ENCODE measurements at regions not wholly inside any gene's neighbourhood (a gene's known extent, or its start where the extent isn't known, plus 50 kb on each side); places are given as distances from the start of the nearest gene placed in this dataset.

DNA sequence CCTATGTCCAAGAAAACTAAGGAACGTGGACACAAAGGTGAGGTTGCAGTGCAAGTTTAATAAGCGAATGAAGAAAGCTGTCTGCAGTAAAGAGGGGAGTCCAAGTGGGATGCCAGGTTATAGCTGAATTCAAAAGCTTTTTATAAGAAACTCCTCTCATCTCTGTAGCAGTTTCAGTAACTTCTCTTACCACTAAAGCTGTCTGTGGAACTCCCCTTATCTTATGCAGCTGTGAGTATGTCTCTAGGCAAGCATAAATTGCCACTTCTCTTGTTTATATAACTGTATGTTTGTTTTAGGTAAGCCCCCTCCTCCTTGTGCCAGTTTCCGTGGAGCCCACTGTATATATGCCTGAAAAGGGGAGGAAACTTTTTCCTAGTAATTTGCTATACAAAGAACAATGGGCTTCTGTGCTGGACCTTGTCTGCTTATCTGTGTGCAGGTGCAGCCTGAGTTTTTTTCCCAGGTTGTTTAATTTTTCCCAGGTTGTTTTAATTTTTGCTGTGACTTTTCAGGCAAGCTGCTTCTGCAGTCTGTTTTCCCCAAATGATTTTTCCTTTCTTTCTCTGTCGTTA is 875.1 kb upstream of the EPHA6 start:
- no peak overlapping the region for H3K4me3 ChIP-seq (ENCODE audit: low read length)
- H3K9ac ChIP-seq (ENCODE audit: low read length): no peak overlapping the region
- no peaks in the 10 kb centered on the region for H3K27me3 ChIP-seq (replicated peaks; ENCODE audit: control insufficient read depth, insufficient read depth, low read length)
- no peaks in the 10 kb centered on the region for H3K36me3 ChIP-seq (ENCODE audit: control insufficient read depth, insufficient read depth, low read length, severe bottlenecking)
- no peak for DNase-seq (ENCODE audit: low read depth)
- peaks cover 12% of the 10 kb centered on the region for H3K9me3 ChIP-seq (ENCODE audit: control insufficient read depth, low read length)
- H3K4me1 ChIP-seq (ENCODE audit: control insufficient read depth, insufficient read depth, low read length): no peaks in the 10 kb centered on the region

DNA sequence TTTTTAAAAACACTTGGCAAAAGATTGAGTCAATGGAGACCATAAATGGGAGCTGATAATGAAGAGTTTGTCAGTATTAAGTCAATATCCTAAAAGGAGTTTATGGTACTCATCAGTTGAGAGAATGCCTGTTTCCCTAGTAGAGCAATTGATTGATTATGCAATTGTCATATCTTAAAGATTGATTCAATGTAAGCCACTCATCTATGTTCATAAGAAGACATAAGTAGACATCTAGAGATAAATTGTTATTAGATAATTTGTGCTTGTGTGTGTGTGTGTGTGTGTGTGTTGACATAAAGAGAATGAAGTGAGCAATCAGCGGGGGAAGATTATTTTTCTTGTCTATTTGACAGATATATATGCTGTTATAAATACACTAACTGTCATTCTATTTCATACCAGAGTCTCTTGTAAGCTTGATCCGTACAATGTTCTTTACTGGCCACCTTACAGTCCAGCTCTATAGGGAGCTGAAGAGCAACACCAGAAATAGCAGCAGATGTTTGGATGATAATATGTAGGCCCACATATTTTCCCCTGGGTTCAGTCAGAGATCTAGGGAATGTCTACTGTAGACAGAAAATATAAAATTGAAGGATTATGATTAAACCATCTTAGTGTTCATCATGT is 848.6 kb upstream of the EPHA6 start:
- H3K9ac ChIP-seq (ENCODE audit: low read length): no peak overlapping the region
- no peak for DNase-seq (ENCODE audit: low read depth)
- peaks cover 14% of the 10 kb centered on the region for H3K4me1 ChIP-seq (ENCODE audit: control insufficient read depth, insufficient read depth, low read length)
- H3K36me3 ChIP-seq (ENCODE audit: control insufficient read depth, insufficient read depth, low read length, severe bottlenecking): no peaks in the 10 kb centered on the region
- no peaks in the 10 kb centered on the region for H3K9me3 ChIP-seq (ENCODE audit: control insufficient read depth, low read length)
- no peak overlapping the region for H3K4me3 ChIP-seq (ENCODE audit: low read length)
- no peaks in the 10 kb centered on the region for H3K27me3 ChIP-seq (replicated peaks; ENCODE audit: control insufficient read depth, insufficient read depth, low read length)

DNA sequence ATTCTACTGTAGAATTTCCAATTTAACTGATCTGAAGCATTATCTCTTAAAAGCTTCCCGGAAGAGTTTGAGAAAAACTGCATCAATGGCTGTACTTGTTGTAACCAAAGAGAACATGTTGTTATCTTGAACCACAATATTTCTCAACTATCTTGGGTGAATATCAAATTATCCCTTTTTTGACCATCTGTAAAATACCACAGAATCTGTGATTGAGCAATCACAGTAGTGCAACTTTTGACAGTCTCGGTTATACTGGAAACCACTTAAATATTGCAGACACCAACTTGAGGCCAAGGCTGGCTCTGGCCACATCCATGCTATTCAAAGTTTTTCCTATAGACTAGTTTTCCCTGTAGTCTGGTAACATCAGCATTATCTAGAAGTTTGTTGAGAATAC is 842.8 kb upstream of the EPHA6 start:
- no peaks in the 10 kb centered on the region for H3K27me3 ChIP-seq (replicated peaks; ENCODE audit: control insufficient read depth, insufficient read depth, low read length)
- peaks cover 9% of the 10 kb centered on the region for H3K9me3 ChIP-seq (ENCODE audit: control insufficient read depth, low read length)
- DNase-seq (ENCODE audit: low read depth): peak; percentile 13
- H3K4me3 ChIP-seq (ENCODE audit: low read length): peak overlapping the region; percentile 36
- H3K4me1 ChIP-seq (ENCODE audit: control insufficient read depth, insufficient read depth, low read length): peaks cover 18% of the 10 kb centered on the region
- no peaks in the 10 kb centered on the region for H3K36me3 ChIP-seq (ENCODE audit: control insufficient read depth, insufficient read depth, low read length, severe bottlenecking)
- peak overlapping the region; percentile 71 for H3K9ac ChIP-seq (ENCODE audit: low read length)

DNA sequence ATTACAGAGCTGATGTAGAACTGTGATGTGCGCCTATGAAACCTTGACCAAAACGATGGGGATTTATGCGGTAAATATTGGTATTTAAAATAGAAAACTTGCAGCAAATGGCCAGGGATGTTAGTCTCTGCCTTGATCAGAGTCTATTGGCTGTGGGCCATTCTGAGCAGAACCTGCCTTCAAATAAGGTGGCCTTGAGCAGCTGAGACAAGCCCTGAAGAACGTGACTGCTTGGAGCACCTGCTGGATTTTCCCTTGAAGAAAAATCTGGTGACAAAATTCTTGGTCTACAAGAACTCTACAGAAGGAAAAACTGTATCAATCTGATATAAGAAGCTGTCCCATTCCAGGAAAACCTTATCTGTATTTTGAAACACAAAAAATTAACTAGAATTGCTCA is 820.1 kb upstream of the EPHA6 start:
- Histone ChIP-seq H3K27me3 (replicated peaks; ENCODE audit: control insufficient read depth, insufficient read depth, low read length) (no peaks in the 10 kb centered on the region), H3K9ac (ENCODE audit: low read length) (no peak overlapping the region), H3K4me3 (ENCODE audit: low read length) (no peak overlapping the region), H3K9me3 (ENCODE audit: control insufficient read depth, low read length) (no peaks in the 10 kb centered on the region), H3K36me3 (ENCODE audit: control insufficient read depth, insufficient read depth, low read length, severe bottlenecking) (no peaks in the 10 kb centered on the region), H3K4me1 (ENCODE audit: control insufficient read depth, insufficient read depth, low read length) (no peaks in the 10 kb centered on the region)
- DNase-seq (ENCODE audit: low read depth): no peak

DNA sequence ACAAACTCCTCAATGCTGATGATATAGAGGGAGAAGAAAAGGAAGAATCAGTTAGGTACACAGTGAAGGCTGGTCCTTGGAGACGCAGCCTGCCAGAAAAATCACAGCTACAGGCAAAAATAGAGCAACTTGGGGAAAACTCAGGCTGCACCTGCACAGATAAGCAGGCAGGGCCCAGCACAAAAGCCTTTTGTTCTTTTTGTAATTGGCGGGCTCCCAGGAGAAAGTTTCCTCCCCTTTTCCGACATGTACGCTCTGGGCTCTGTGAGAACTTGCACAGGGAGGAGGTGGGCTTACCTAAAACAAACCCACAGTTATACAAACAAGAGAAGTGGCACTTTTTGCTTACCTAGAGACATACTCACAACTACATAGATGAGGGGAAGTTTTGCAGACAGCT is 813.4 kb upstream of the EPHA6 start:
- Histone ChIP-seq H3K4me3 (ENCODE audit: low read length) (no peak overlapping the region), H3K36me3 (ENCODE audit: control insufficient read depth, insufficient read depth, low read length, severe bottlenecking) (no peaks in the 10 kb centered on the region), H3K4me1 (ENCODE audit: control insufficient read depth, insufficient read depth, low read length) (no peaks in the 10 kb centered on the region), H3K9ac (ENCODE audit: low read length) (no peak overlapping the region), H3K27me3 (replicated peaks; ENCODE audit: control insufficient read depth, insufficient read depth, low read length) (no peaks in the 10 kb centered on the region), H3K9me3 (ENCODE audit: control insufficient read depth, low read length) (no peaks in the 10 kb centered on the region)
- DNase-seq (ENCODE audit: low read depth): no peak

DNA sequence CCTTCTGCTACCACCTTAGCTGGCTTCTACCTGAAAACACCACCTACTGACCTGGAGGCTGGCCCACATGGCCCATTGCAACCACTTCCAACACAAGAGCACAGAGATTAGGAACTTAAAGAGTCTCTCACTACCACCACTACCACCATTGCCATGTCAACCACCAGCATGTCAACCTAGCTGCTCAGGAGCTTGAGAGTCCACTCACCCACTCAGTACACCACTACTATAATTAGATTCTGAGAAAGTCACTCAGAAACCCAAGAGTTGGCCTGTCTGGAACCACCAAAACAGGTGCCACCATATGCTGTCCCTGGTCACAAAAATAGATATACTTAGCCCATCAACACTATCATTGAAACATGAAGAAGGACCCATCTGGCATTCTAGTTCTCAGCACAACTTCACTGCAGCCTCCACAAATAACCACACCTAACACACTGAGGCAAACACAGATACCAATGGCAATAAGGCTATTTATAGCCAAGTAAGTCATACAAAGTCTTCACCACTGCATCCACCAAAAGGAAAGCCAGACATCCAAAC is 806.7 kb upstream of the EPHA6 start:
- Histone ChIP-seq H3K9ac (ENCODE audit: low read length) (no peak overlapping the region), H3K36me3 (ENCODE audit: control insufficient read depth, insufficient read depth, low read length, severe bottlenecking) (no peaks in the 10 kb centered on the region), H3K9me3 (ENCODE audit: control insufficient read depth, low read length) (no peaks in the 10 kb centered on the region), H3K4me3 (ENCODE audit: low read length) (no peak overlapping the region), H3K4me1 (ENCODE audit: control insufficient read depth, insufficient read depth, low read length) (peaks cover 6% of the 10 kb centered on the region), H3K27me3 (replicated peaks; ENCODE audit: control insufficient read depth, insufficient read depth, low read length) (no peaks in the 10 kb centered on the region)
- no peak for DNase-seq (ENCODE audit: low read depth)

DNA sequence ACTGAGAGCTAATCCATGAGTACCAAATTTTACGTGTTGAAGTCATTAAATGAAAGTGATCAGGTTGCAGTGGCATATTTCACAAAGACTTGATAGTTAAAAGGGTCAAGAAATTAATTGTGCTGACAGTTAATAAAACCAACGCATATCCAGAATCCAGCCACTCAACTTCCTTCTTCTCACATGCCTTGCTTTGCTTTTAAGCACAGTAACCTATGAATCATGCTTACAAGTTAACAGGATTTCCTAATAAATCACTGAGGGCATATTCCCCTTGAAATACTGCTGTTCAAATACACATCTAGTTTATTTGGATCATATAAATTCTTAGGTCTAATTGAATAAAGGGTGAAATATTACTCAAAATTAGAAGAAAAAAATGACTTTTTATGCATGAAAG is 801.5 kb upstream of the EPHA6 start:
- Histone ChIP-seq H3K36me3 (ENCODE audit: control insufficient read depth, insufficient read depth, low read length, severe bottlenecking) (no peaks in the 10 kb centered on the region), H3K9ac (ENCODE audit: low read length) (no peak overlapping the region), H3K4me3 (ENCODE audit: low read length) (no peak overlapping the region), H3K9me3 (ENCODE audit: control insufficient read depth, low read length) (no peaks in the 10 kb centered on the region), H3K4me1 (ENCODE audit: control insufficient read depth, insufficient read depth, low read length) (no peaks in the 10 kb centered on the region), H3K27me3 (replicated peaks; ENCODE audit: control insufficient read depth, insufficient read depth, low read length) (no peaks in the 10 kb centered on the region)
- DNase-seq (ENCODE audit: low read depth): no peak

DNA sequence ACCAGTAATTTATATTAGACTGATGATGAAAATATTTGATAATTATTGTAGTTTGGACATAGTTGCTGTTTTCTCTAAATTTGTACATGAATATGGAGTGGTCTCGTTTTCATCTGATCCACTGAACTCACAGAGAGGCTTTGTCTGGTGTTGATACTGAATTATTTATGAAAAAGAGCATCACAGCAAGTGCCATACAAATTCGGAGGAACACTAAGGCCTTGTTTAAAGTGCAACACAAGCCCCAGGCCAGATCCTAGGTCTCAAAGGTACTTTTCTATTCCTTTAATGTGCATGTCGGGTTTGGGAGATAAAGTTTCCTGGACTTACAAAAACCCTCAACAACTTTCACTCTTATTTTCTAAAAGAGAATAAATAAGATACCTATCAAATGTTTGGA is 796.8 kb upstream of the EPHA6 start:
- H3K9me3 ChIP-seq (ENCODE audit: control insufficient read depth, low read length): no peaks in the 10 kb centered on the region
- no peak for DNase-seq (ENCODE audit: low read depth)
- no peaks in the 10 kb centered on the region for H3K4me1 ChIP-seq (ENCODE audit: control insufficient read depth, insufficient read depth, low read length)
- H3K4me3 ChIP-seq (ENCODE audit: low read length): no peak overlapping the region
- no peak overlapping the region for H3K9ac ChIP-seq (ENCODE audit: low read length)
- H3K36me3 ChIP-seq (ENCODE audit: control insufficient read depth, insufficient read depth, low read length, severe bottlenecking): no peaks in the 10 kb centered on the region
- H3K27me3 ChIP-seq (replicated peaks; ENCODE audit: control insufficient read depth, insufficient read depth, low read length): no peaks in the 10 kb centered on the region

DNA sequence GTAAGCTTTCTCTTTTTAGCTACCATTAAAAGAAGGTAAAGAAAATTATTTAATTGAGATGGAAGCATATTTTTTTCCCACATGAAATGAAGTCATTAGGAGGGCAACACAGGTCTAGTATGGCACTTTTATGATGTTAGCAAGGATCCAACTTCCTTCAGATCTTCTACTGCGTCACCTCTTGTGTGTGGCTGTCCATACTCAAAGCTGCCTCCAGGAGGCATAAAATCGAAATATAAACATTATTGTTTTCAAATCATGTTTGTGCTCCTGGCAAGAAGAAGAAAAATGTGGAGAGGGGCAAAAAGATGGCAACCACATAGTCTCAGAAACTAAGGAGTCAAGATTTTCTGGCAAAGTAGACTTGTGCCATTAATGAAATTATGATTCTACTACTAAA is 791.7 kb upstream of the EPHA6 start:
- Histone ChIP-seq H3K4me1 (ENCODE audit: control insufficient read depth, insufficient read depth, low read length) (peaks cover under 1% of the 10 kb centered on the region), H3K4me3 (ENCODE audit: low read length) (no peak overlapping the region), H3K9me3 (ENCODE audit: control insufficient read depth, low read length) (no peaks in the 10 kb centered on the region), H3K36me3 (ENCODE audit: control insufficient read depth, insufficient read depth, low read length, severe bottlenecking) (no peaks in the 10 kb centered on the region), H3K27me3 (replicated peaks; ENCODE audit: control insufficient read depth, insufficient read depth, low read length) (no peaks in the 10 kb centered on the region), H3K9ac (ENCODE audit: low read length) (no peak overlapping the region)
- DNase-seq (ENCODE audit: low read depth): no peak

DNA sequence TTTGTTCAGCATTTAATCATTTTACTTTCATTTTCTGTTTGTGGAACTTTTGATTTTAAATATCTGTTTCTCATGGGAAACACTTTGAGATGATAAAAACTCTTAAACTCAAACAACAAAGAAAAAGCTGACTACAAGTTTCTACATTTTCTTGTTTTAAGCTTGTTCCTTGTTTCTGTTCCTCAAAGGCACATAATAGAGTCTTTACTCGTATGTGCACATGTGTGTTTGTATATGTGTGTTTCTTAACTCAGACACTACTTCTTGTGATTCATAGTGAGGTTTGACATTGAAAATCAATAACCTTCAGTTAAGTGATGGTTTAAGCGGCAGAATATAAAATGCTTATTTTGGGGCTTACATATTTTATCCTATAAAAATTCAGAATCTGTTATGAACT is 786.7 kb upstream of the EPHA6 start:
- Histone ChIP-seq H3K9me3 (ENCODE audit: control insufficient read depth, low read length) (no peaks in the 10 kb centered on the region), H3K27me3 (replicated peaks; ENCODE audit: control insufficient read depth, insufficient read depth, low read length) (no peaks in the 10 kb centered on the region), H3K36me3 (ENCODE audit: control insufficient read depth, insufficient read depth, low read length, severe bottlenecking) (no peaks in the 10 kb centered on the region), H3K9ac (ENCODE audit: low read length) (peak overlapping the region; percentile 62), H3K4me3 (ENCODE audit: low read length) (peak overlapping the region; percentile 70), H3K4me1 (ENCODE audit: control insufficient read depth, insufficient read depth, low read length) (peaks cover 2% of the 10 kb centered on the region)
- DNase-seq (ENCODE audit: low read depth): peak; percentile 1

DNA sequence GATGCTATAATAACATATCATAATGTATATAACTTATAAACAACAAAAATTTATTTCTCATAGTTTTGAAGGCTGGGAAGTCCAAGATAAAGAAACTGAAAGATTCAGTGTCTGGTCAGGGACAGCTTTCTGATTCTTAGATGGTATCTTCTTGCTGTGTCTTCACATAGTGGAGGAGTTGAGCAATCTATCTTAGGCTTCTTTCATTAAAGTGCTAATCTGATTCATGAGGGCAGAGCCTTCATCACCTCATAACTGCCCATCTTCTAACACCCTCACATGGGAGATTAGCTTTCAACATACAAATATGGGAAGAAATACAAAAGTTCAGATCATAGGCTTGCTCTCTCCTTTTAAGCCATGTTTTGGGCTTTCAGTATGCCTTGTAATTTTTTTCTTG is 774.8 kb upstream of the EPHA6 start:
- Histone ChIP-seq H3K9me3 (ENCODE audit: control insufficient read depth, low read length) (no peaks in the 10 kb centered on the region), H3K27me3 (replicated peaks; ENCODE audit: control insufficient read depth, insufficient read depth, low read length) (no peaks in the 10 kb centered on the region), H3K36me3 (ENCODE audit: control insufficient read depth, insufficient read depth, low read length, severe bottlenecking) (no peaks in the 10 kb centered on the region), H3K4me1 (ENCODE audit: control insufficient read depth, insufficient read depth, low read length) (peaks cover 6% of the 10 kb centered on the region), H3K9ac (ENCODE audit: low read length) (no peak overlapping the region), H3K4me3 (ENCODE audit: low read length) (no peak overlapping the region)
- DNase-seq (ENCODE audit: low read depth): no peak

DNA sequence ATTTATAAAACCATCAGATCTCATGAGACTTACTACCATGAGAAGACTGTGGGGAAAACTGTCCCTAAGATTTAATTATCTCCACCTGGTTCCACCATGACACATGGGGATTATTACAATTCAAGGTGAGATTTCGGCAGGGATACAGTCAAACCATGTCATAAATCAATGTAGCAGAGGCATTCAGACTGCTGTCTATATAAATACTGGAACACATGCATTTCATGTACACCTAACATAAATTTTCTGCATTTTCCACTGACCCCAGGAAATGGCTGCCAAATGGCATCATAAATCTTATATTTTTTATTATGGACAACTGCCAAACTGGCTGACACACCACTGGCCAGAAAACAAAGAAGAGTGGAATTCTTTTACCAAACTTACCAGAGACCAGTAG is 755.1 kb upstream of the EPHA6 start:
- Histone ChIP-seq H3K27me3 (replicated peaks; ENCODE audit: control insufficient read depth, insufficient read depth, low read length) (no peaks in the 10 kb centered on the region), H3K9me3 (ENCODE audit: control insufficient read depth, low read length) (no peaks in the 10 kb centered on the region), H3K4me3 (ENCODE audit: low read length) (no peak overlapping the region), H3K36me3 (ENCODE audit: control insufficient read depth, insufficient read depth, low read length, severe bottlenecking) (no peaks in the 10 kb centered on the region), H3K4me1 (ENCODE audit: control insufficient read depth, insufficient read depth, low read length) (no peaks in the 10 kb centered on the region), H3K9ac (ENCODE audit: low read length) (no peak overlapping the region)
- DNase-seq (ENCODE audit: low read depth): no peak

Data from adipocyte (in vitro differentiated cells).